Endothelial cell of umbilical vein (primary cell): ENCODE measurements at regions not wholly inside any gene's neighbourhood (a gene's known extent, or its start where the extent isn't known, plus 50 kb on each side); places are given as distances from the start of the nearest gene placed in this dataset.

ENCODE experiments used
- CTCF ChIP-seq, 2 donors: IDR thresholded peaks; 1 replicate in 1 of 2; 2 replicates in 1 of 2; pipeline ENCODE4 v1.5.1; 2011; ENCODE audit warnings: low read length in 2 of 2, mild to moderate bottlenecking in 2 of 2, moderate library complexity in 2 of 2, control low read depth in 1 of 2, inconsistent platforms in 1 of 2, low read depth in 1 of 2; ENCODE audit not compliant: insufficient read depth in 1 of 2; ENCODE audit errors: extremely low read depth in 1 of 2
- EZH2 ChIP-seq: IDR thresholded peaks from 2 replicates; pipeline ENCODE4 v1.6.1; 2012; ENCODE audit warnings: borderline replicate concordance, low read depth, mild to moderate bottlenecking, moderate library complexity, low read length, inconsistent platforms; ENCODE audit not compliant: severe bottlenecking
- FOS ChIP-seq: IDR thresholded peaks from 2 replicates; pipeline ENCODE4 v1.6.1; 2011; ENCODE audit warnings: mild to moderate bottlenecking, low read length, moderate library complexity, borderline replicate concordance; ENCODE audit not compliant: insufficient read depth
- GATA2 ChIP-seq: IDR thresholded peaks from 2 replicates; pipeline ENCODE4 v1.7.0; 2011; ENCODE audit warnings: low read depth, mild to moderate bottlenecking, moderate library complexity, mixed read lengths, low read length; ENCODE audit not compliant: insufficient read length, insufficient read depth
- JUN ChIP-seq: IDR thresholded peaks from 2 replicates; pipeline ENCODE4 v1.6.1; 2011; ENCODE audit warnings: borderline replicate concordance, low read depth; ENCODE audit not compliant: insufficient read length, insufficient read depth
- MAX ChIP-seq: IDR thresholded peaks from 2 replicates; pipeline ENCODE4 v1.6.1; 2011; ENCODE audit not compliant: insufficient read depth, insufficient read length
- MYC ChIP-seq: IDR thresholded peaks from one replicate; pipeline ENCODE4 v1.6.1; 2011; ENCODE audit warnings: mild to moderate bottlenecking, low read depth, low read length
- POLR2A ChIP-seq: IDR thresholded peaks from 2 replicates; pipeline ENCODE4 v1.6.1; 2012; ENCODE audit warnings: low read depth, mild to moderate bottlenecking, control low read depth, low read length
- POLR2AphosphoS5 ChIP-seq: IDR thresholded peaks from 2 replicates; pipeline ENCODE4 v1.6.1; 2012; ENCODE audit warnings: low read depth, mild to moderate bottlenecking, control low read depth, low read length, moderate library complexity; ENCODE audit not compliant: insufficient read depth

- TF ChIP-seq EZH2, result no peak
- TF ChIP-seq CTCF (IDR thresholded peaks at IDR 0.05; ENCODE audit: extremely low read depth in 1 of 2, insufficient read depth in 1 of 2, low read depth in 1 of 2, low read length in 2 of 2), result no peak
- no peak for TF ChIP-seq POLR2A
- TF ChIP-seq MAX, result no peak
- no peak for TF ChIP-seq MYC
- TF ChIP-seq GATA2, result no peak
- TF ChIP-seq POLR2AphosphoS5, result no peak
- TF ChIP-seq FOS, result no peak
- no peak for TF ChIP-seq JUN
Measured at GRCh38 chr1:9447215-9447960, 91.9 kb upstream of the SLC25A33 start.
